HepG2 (cell line): ENCODE measurements at regions not wholly inside any gene's neighbourhood (a gene's known extent, or its start where the extent isn't known, plus 50 kb on each side); places are given as distances from the start of the nearest gene placed in this dataset.

ENCODE experiments used
- GATAD2A ChIP-seq: IDR thresholded peaks from 2 replicates; pipeline ENCODE4 v1.6.1; 2016
- HNF4A ChIP-seq: sonication (generic); formaldehyde crosslinking; IDR thresholded peaks from 2 replicates; pipeline ENCODE4 v1.4.0; 2020; ENCODE audit warnings: missing genetic modification reagents
- MTA1 ChIP-seq: sonication (generic); formaldehyde crosslinking; IDR thresholded peaks from 2 replicates; pipeline ENCODE4 v1.4.0; 2020; ENCODE audit warnings: missing genetic modification reagents, mild to moderate bottlenecking, borderline replicate concordance
- NR1H2 ChIP-seq: sonication (generic); formaldehyde crosslinking; IDR thresholded peaks from 2 replicates; pipeline ENCODE4 v1.8.1; 2022; ENCODE audit warnings: low read depth, missing genetic modification reagents, borderline replicate concordance
- RXRA ChIP-seq: sonication (generic); formaldehyde crosslinking; IDR thresholded peaks from 2 replicates; pipeline ENCODE4 v1.5.1; 2020; ENCODE audit warnings: missing genetic modification reagents
- SOX13 ChIP-seq, 3 experiments: fragments of 450-650 bp in 1 of 3; sonication (generic) in 1 of 3; formaldehyde crosslinking in 1 of 3; IDR thresholded peaks in 2 of 3; conservative IDR thresholded peaks in 1 of 3; 2 replicates each; pipeline versions ENCODE4 v1.5.0 to v1.6.1; 2016 to 2020; ENCODE audit warnings: antibody characterized with exemption in 1 of 3, mild to moderate bottlenecking in 1 of 3, missing compliant biosample characterization in 1 of 3, missing genetic modification reagents in 1 of 3, moderate library complexity in 1 of 3
- U2AF2 ChIP-seq: fragments of 200-400 bp; formaldehyde crosslinking; IDR thresholded peaks from 2 replicates; pipeline ENCODE4 v1.6.1; 2017; ENCODE audit warnings: low read depth, mild to moderate bottlenecking, low read length
- ZFX ChIP-seq: sonication (generic); formaldehyde crosslinking; IDR thresholded peaks from 2 replicates; pipeline ENCODE4 v1.4.0; 2020; ENCODE audit warnings: mild to moderate bottlenecking, low read depth, missing genetic modification reagents, moderate library complexity
- ZNF230 ChIP-seq: sonication (generic); formaldehyde crosslinking; IDR thresholded peaks from 2 replicates; pipeline ENCODE4 v1.4.0; 2020; ENCODE audit warnings: mild to moderate bottlenecking, missing genetic modification reagents
- ZNF274 ChIP-seq: sonication (generic); formaldehyde crosslinking; IDR thresholded peaks from 2 replicates; pipeline ENCODE4 v1.5.1; 2020; ENCODE audit warnings: mild to moderate bottlenecking, missing genetic modification reagents
- ZNF629 ChIP-seq: sonication (generic); formaldehyde crosslinking; conservative IDR thresholded peaks from 2 replicates; pipeline ENCODE4 v1.5.0; 2020; ENCODE audit warnings: missing genetic modification reagents
- ZNF674 ChIP-seq: sonication (generic); formaldehyde crosslinking; IDR thresholded peaks from 2 replicates; pipeline ENCODE4 v1.5.0; 2020; ENCODE audit warnings: low read depth, mild to moderate bottlenecking, missing genetic modification reagents
- ZNF839 ChIP-seq: sonication (generic); formaldehyde crosslinking; IDR thresholded peaks from 2 replicates; pipeline ENCODE4 v1.4.0; 2020; ENCODE audit warnings: missing genetic modification reagents, mild to moderate bottlenecking, borderline replicate concordance
- TF ChIP-seq, protein P1 (sequence below): IDR thresholded peaks from 2 replicates; pipeline ENCODE4 v1.6.1; 2012; ENCODE audit warnings: low read length, improper control_type of control experiment
- TF ChIP-seq, protein P2 (sequence below): sonication (generic); formaldehyde crosslinking; conservative IDR thresholded peaks from 2 replicates; pipeline ENCODE4 v1.4.0; 2020; ENCODE audit warnings: mild to moderate bottlenecking, missing genetic modification reagents, moderate library complexity
- TF ChIP-seq, protein P3 (sequence below): sonication (generic); formaldehyde crosslinking; IDR thresholded peaks from 2 replicates; pipeline ENCODE4 v1.5.0; 2020; ENCODE audit warnings: missing genetic modification reagents
- TF ChIP-seq, protein P4 (sequence below): sonication (generic); formaldehyde crosslinking; IDR thresholded peaks from 2 replicates; pipeline ENCODE4 v1.4.0; 2020; ENCODE audit warnings: mild to moderate bottlenecking, low read depth, missing genetic modification reagents

DNA sequence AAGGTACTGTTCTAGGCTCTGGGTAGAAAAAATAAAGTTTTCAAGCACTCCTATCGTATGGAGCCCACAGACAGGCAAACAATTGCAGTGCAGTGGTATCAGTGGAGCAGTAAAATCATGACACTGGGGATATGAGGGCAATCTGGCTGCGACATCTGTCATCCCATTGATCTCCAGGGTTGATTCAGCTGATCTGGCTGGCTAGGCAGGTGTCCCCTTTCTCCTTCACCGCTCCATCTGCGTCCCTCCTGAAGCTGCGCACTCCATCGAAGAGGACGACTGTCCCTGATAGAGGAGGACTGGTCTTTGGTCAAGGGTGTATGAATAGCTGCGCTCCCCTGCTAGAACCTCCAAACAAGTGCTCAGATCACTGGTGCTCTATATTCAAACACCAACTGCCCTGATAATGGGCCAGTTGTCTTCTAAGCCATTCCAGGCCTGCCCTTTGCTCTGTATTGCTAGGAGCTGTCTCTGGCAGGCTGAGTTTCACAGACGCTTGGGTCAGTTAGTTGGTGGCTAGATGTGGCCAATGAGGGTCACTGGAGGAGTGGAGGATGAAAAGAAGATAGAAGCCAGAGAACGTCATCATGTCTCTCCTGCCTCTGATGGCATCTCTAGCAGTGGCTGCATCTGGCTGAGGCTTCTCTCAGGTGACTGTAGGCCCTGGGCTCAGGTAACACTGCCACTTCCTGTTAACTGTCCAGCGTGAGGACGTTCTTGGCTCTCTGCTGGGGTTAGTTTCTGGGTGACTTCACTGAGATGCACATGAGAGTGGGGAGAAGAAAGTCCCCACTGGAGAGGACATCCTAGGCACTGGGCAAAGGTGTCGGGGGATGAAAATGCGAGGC is 205.0 kb upstream of the FOXN3 start (continued):
- TF ChIP-seq GATAD2A (CRISPR knock-in tag): peak; percentile 44; the same call in 1 of the 2 replicates
- TF ChIP-seq RXRA: peak; percentile 19; the same call in 1 of the 2 replicates
- TF ChIP-seq, protein P1, sequence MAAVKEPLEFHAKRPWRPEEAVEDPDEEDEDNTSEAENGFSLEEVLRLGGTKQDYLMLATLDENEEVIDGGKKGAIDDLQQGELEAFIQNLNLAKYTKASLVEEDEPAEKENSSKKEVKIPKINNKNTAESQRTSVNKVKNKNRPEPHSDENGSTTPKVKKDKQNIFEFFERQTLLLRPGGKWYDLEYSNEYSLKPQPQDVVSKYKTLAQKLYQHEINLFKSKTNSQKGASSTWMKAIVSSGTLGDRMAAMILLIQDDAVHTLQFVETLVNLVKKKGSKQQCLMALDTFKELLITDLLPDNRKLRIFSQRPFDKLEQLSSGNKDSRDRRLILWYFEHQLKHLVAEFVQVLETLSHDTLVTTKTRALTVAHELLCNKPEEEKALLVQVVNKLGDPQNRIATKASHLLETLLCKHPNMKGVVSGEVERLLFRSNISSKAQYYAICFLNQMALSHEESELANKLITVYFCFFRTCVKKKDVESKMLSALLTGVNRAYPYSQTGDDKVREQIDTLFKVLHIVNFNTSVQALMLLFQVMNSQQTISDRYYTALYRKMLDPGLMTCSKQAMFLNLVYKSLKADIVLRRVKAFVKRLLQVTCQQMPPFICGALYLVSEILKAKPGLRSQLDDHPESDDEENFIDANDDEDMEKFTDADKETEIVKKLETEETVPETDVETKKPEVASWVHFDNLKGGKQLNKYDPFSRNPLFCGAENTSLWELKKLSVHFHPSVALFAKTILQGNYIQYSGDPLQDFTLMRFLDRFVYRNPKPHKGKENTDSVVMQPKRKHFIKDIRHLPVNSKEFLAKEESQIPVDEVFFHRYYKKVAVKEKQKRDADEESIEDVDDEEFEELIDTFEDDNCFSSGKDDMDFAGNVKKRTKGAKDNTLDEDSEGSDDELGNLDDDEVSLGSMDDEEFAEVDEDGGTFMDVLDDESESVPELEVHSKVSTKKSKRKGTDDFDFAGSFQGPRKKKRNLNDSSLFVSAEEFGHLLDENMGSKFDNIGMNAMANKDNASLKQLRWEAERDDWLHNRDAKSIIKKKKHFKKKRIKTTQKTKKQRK: no peak
- peak; percentile 53; the same call in 1 of the 2 replicates for TF ChIP-seq HNF4A (CRISPR knock-in tag)
- TF ChIP-seq ZNF230 (CRISPR knock-in tag): 0 out of 2 replicates have a peak, but pooled peaks have one; percentile 43
- no peak for TF ChIP-seq ZNF674 (CRISPR knock-in tag)
- peak; percentile 31; the same call in 1 of the 2 replicates for TF ChIP-seq NR1H2 (CRISPR knock-in tag)
- peak; percentile 63 for TF ChIP-seq ZFX (CRISPR knock-in tag)
- TF ChIP-seq, protein P2, sequence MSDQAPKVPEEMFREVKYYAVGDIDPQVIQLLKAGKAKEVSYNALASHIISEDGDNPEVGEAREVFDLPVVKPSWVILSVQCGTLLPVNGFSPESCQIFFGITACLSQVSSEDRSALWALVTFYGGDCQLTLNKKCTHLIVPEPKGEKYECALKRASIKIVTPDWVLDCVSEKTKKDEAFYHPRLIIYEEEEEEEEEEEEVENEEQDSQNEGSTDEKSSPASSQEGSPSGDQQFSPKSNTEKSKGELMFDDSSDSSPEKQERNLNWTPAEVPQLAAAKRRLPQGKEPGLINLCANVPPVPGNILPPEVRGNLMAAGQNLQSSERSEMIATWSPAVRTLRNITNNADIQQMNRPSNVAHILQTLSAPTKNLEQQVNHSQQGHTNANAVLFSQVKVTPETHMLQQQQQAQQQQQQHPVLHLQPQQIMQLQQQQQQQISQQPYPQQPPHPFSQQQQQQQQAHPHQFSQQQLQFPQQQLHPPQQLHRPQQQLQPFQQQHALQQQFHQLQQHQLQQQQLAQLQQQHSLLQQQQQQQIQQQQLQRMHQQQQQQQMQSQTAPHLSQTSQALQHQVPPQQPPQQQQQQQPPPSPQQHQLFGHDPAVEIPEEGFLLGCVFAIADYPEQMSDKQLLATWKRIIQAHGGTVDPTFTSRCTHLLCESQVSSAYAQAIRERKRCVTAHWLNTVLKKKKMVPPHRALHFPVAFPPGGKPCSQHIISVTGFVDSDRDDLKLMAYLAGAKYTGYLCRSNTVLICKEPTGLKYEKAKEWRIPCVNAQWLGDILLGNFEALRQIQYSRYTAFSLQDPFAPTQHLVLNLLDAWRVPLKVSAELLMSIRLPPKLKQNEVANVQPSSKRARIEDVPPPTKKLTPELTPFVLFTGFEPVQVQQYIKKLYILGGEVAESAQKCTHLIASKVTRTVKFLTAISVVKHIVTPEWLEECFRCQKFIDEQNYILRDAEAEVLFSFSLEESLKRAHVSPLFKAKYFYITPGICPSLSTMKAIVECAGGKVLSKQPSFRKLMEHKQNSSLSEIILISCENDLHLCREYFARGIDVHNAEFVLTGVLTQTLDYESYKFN (CRISPR knock-in tag): peak; percentile 32
- TF ChIP-seq, protein P3, sequence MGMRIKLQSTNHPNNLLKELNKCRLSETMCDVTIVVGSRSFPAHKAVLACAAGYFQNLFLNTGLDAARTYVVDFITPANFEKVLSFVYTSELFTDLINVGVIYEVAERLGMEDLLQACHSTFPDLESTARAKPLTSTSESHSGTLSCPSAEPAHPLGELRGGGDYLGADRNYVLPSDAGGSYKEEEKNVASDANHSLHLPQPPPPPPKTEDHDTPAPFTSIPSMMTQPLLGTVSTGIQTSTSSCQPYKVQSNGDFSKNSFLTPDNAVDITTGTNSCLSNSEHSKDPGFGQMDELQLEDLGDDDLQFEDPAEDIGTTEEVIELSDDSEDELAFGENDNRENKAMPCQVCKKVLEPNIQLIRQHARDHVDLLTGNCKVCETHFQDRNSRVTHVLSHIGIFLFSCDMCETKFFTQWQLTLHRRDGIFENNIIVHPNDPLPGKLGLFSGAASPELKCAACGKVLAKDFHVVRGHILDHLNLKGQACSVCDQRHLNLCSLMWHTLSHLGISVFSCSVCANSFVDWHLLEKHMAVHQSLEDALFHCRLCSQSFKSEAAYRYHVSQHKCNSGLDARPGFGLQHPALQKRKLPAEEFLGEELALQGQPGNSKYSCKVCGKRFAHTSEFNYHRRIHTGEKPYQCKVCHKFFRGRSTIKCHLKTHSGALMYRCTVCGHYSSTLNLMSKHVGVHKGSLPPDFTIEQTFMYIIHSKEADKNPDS (CRISPR knock-in tag): no peak
- TF ChIP-seq MTA1 (CRISPR knock-in tag): peak; percentile 43; the same call in 1 of the 2 replicates
- 0 out of 2 replicates have a peak, but pooled peaks have one; percentile 30 for TF ChIP-seq ZNF629 (CRISPR knock-in tag)
- no peak for TF ChIP-seq U2AF2
- no peak for TF ChIP-seq ZNF274 (CRISPR knock-in tag)
- 0 out of 2 replicates have a peak, but pooled peaks have one; percentile 64 for TF ChIP-seq ZNF839 (CRISPR knock-in tag)
- no peak for TF ChIP-seq SOX13 (IDR thresholded peaks at IDR 0.05)
- TF ChIP-seq SOX13 (CRISPR knock-in tag; conservative IDR thresholded peaks at IDR 0.05 in 1 of 2, IDR thresholded peaks at IDR 0.05 in 1 of 2): 0 out of 4 replicates have a peak, but pooled peaks of 1 of the 2 experiments have one; percentile 21
- TF ChIP-seq, protein P4, sequence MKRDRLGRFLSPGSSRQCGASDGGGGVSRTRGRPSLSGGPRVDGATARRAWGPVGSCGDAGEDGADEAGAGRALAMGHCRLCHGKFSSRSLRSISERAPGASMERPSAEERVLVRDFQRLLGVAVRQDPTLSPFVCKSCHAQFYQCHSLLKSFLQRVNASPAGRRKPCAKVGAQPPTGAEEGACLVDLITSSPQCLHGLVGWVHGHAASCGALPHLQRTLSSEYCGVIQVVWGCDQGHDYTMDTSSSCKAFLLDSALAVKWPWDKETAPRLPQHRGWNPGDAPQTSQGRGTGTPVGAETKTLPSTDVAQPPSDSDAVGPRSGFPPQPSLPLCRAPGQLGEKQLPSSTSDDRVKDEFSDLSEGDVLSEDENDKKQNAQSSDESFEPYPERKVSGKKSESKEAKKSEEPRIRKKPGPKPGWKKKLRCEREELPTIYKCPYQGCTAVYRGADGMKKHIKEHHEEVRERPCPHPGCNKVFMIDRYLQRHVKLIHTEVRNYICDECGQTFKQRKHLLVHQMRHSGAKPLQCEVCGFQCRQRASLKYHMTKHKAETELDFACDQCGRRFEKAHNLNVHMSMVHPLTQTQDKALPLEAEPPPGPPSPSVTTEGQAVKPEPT (CRISPR knock-in tag): 0 out of 2 replicates have a peak, but pooled peaks have one; percentile 32
